ENCODE measurements at regions not wholly inside any gene's neighbourhood (a gene's known extent, or its start where the extent isn't known, plus 50 kb on each side); places are given as distances from the start of the nearest gene placed in this dataset.

GRCh38 chr1:164263540-164263939 lies 295.4 kb upstream of the PBX1 start:
- no peak for DNase-seq (ENCODE audit: low read depth in 2 of 2)

DNA sequence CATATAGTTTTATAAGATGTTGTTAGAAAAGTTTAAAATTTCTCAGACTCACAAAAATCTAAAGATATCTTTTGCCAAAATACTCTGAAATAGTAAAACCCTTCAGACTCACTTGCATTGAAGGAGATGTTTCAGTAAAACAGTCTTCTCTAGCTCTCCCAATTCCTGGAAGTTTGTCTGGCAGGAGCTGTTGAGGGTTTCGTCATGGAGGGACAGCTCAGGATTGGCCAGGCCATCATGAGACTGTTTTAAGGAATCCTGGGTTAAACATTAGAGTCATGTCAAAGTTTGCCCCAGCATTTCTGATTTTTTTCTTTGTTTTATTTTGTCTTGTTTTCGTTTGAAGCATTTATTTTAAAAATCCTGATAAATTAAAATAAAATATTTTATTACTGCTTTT lies 293.8 kb upstream of the PBX1 start:
- no peak for DNase-seq (ENCODE audit: low read depth in 2 of 2)

GRCh38 chr1:164272156-164272555 lies 286.8 kb upstream of the PBX1 start:
- no peak for DNase-seq (ENCODE audit: low read depth in 2 of 2)

DNA sequence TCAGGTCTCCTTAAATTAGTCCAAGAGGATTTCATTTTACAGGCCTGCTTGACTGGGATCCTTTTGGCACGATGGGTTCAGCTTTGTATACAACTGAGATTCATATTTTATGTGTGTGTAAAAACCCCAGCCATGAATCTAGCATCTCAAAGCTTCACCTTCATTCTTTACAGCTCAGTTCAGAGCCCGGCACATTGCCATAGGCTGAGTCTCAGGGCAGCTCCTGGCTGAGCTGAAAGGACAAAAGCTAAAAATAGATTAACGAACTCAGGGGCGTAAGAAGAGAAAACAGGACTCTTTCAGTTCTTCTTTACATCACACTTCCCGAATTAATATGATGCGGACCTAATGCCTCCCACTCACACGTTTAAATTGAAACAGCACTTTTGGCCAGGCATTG lies 262.8 kb upstream of the PBX1 start:
- DNase-seq (ENCODE audit: low read depth in 2 of 2): no peak

GRCh38 chr1:164308101-164308500 lies 250.9 kb upstream of the PBX1 start:
- DNase-seq (ENCODE audit: low read depth in 2 of 2): no peak

DNA sequence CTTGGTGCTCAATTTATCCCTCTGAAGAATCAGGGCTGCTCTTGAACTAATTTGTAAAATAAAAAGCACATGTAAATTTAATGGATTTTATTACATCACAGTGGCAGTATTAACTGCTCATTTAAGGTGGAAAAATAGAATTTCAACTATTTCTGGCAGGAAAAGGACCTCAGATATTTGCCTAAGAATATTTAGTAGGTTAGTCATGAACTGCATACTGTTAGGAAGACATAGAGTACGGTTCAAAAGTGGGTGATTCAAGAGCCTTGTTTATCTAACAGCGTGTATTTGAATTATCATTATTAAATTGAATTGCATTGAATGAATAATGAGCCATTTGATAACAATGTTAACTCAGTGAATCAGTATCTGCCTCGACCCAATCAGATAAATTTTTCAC lies 248.8 kb upstream of the PBX1 start:
- DNase-seq (ENCODE audit: low read depth in 2 of 2): no peak

DNA sequence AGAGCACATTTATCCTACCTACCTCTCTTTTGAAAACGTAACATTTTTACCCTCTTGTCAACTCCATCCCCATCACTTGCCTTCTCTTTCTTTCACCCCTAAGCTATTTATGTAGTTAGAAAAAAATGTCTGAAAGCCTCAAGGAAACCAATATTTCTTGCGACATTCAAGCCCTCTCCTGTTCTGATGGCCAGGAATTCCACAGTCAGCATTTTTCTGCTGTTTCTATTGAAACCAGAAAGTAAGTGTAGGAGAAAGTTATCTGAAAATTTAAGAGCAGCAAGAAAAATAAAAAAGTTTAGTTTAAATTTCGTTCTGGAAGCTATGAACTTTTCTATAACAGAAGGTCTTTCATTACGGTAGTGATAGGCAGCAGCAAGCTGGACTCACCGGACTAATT lies 247.6 kb upstream of the PBX1 start:
- DNase-seq (ENCODE audit: low read depth in 2 of 2): no peak

DNA sequence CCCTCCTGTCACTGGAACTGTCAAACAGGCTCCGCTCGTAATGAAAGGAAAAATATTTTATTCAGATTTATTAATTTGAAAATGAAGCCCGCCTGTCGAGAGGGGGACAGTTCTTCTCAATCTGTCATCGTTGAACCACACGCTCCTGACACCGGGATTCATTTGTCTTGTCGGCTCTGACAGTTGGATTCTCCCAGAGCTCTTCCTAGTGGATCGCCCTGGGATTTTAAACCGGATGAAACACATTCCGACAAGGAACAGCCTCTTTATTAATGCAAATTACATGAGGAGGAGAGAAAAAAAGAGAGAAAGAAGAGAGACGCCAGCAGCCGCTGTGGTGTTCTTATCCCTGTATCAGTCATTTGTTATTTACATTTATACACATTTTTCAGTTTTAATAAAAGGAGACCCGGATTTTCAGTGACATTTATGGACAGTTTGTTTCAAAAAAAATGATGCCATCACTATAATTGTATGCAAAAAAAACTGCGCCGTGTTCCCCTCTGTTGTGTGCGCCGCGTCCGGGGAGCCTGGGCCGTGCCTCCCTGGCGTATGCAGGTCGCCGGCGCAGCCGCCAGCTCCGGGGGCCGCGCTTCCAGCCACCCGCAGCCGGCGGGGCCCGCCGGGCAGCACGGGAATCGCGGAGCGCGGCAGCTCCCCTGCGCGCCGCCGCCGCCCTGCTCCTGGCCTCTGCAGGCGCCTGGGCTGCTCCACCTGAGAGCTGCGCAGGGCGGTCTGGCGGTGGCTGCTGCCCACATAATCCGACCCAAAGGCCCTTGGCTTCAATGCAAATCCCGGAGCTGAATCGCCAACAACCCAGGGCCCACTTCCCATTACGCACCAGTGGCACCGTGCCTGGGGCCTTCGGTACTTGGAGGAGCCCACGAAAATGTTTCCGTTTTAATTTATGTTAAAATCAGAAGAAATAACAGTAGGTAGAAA lies 237.9 kb upstream of the PBX1 start:
- no peak for DNase-seq (ENCODE audit: low read depth in 2 of 2)

DNA sequence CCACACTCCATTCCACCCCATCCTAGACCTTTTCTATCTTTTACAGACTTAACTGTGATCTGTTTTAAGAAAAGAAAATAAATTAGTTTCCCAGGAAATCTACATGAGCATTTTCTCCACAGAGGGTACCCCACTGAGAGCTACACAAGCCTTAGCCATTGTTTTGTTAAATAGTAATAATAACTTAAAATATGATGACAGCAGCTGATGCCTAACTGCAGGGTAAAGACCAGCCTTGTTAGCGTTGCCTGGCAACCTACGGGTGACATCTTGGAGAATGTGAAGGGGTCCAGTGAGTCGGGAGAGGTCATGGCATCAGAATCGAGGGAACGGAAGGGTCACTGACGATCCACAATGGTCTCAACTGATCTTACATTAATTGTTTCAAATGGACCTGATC lies 233.2 kb upstream of the PBX1 start:
- no peak for DNase-seq (ENCODE audit: low read depth in 2 of 2)

GRCh38 chr1:164333387-164333786 lies 225.6 kb upstream of the PBX1 start:
- no peak for DNase-seq (ENCODE audit: low read depth in 2 of 2)

GRCh38 chr1:164337394-164337793 lies 221.6 kb upstream of the PBX1 start:
- no peak for DNase-seq (ENCODE audit: low read depth in 2 of 2)

- no peak for DNase-seq (ENCODE audit: low read depth in 2 of 2)
Measured at GRCh38 chr1:164337885-164338284, 221.1 kb upstream of the PBX1 start.

GRCh38 chr1:164343189-164343588 lies 215.8 kb upstream of the PBX1 start:
- no peak for DNase-seq (ENCODE audit: low read depth in 2 of 2)

DNA sequence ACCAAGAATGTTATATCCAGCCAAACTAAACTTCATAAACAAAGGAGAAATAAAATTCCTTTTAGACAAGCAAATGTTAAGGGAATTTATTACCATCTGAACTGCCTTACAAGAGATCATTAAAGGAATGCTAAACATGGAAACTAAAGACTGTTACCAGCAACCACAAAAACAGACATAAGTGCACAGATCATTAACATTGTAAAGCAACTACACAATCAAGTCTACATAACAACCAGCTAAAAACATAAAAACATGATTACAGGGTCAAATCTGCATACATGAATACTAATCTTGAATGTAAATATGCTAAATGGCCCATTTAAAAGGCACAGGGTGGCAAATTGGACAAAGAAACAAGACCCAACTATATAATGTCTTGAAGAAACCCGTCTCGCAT lies 211.0 kb upstream of the PBX1 start:
- DNase-seq (ENCODE audit: low read depth in 2 of 2): no peak

DNA sequence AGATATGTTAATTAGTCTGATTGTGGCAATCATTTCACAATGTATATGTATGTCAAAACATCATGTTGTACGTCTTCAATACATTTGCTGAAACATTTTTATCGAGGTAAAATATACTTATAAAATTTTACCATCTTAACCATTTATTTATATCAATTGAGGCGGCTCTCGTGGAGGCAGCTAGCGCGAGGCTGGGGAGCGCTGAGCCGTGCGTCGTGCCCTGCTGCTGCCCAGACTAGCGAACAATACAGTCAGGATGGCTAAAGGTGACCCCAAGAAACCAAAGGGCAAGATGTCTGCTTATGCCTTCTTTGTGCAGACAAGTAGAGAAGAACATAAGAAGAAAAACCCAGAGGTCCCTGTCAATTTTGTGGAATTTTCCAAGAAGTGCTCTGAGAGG lies 202.5 kb upstream of the PBX1 start:
- no peak for DNase-seq (ENCODE audit: low read depth in 2 of 2)

- no peak for DNase-seq (ENCODE audit: low read depth in 2 of 2)
Measured at GRCh38 chr1:164360265-164360664, 198.7 kb upstream of the PBX1 start.

- no peak for DNase-seq (ENCODE audit: low read depth in 2 of 2)
Measured at GRCh38 chr1:164361927-164362326, 197.1 kb upstream of the PBX1 start.

GRCh38 chr1:164363980-164364379 lies 195.0 kb upstream of the PBX1 start:
- DNase-seq (ENCODE audit: low read depth in 2 of 2): no peak

DNA sequence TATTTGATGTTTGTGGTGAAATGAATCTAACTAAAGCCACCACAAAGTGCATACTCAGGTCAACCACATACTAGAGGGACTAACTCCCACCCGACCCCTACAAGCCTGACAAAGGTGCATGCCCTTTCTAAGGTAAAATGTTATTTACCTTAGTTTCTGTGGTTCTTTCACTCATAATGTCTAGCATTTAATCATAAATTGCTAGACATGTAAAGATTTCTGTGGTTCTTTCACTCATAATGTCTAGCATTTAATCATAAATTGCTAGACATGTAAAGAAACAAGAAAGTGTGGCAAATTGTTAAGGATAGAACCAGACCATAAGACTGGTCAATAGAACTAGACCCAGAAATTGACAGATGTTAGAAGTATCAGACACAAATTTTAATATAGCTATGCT lies 193.0 kb upstream of the PBX1 start:
- no peak for DNase-seq (ENCODE audit: low read depth in 2 of 2)

DNA sequence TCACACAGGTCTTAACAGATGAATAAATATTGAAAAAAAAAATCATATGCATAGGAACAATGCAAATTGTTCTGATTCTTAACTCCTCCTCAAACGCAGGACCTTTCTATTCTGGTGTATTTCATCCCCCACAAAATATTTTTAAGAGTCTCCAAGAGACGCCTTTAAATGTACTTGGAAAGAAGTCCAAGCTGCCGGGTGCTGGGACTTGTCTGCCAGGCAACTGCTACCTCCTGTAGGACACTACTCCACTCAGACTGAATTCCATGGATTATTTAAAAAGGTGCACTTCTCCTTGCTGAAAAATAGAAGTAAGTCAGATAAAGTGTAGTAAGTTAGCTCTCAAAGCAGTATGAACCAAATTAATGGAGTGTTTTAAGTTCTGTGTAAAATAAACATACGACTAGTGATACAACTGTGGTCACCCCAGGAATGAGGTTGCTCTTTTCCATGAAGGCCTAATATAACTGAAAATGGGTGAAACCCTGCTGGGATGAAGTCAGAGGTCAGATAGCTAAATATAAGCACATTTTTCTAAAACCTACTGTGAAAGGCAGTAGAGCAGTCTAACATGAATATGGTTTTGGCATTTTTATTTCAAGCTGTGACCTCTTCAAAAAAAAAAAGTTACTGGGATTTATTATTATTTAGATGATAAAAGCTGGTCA lies 189.2 kb upstream of the PBX1 start:
- no peak for DNase-seq (ENCODE audit: low read depth in 2 of 2)

DNA sequence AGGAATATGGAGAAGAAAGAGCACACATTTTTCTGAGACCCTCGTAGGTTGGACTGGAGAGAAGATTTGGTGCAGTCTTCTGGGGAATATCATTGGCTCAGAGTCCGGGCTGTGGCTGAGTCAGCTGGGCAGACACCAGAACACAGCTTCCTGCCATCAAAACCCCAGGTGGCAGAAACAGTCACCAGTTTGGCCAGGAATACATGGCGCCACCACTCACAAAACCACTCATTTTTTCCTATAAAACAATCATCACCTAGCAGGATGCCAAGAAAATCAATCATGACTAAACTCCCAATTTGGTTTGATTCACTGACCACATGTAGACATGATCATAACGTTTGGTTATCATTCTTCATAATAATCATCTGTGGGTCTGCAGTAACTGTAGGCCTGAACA lies 178.1 kb upstream of the PBX1 start:
- DNase-seq (ENCODE audit: low read depth in 2 of 2): no peak

GRCh38 chr1:164382384-164382783 lies 176.6 kb upstream of the PBX1 start:
- DNase-seq (ENCODE audit: low read depth in 2 of 2): no peak

GRCh38 chr1:164384262-164384661 lies 174.7 kb upstream of the PBX1 start:
- DNase-seq (ENCODE audit: low read depth in 2 of 2): no peak

All from dermis microvascular lymphatic vessel endothelial cell (primary cell).